ENCODE measurements at regions not wholly inside any gene's neighbourhood (a gene's known extent, or its start where the extent isn't known, plus 50 kb on each side); places are given as distances from the start of the nearest gene placed in this dataset.
"Not testable (repeated sequence)": the region's sequence is repeated elsewhere in the genome, so short reads cannot be mapped to it uniquely, and the experiment has no call there.

GRCh38 chr17:74134991-74135390 is 68.5 kb upstream of the RPL38 start:
- DNase-seq (ENCODE audit: low read depth in 2 of 2): no peak

- DNase-seq (ENCODE audit: low read depth in 2 of 2): no peak
These were observed 67.9 kb upstream of the RPL38 start for GRCh38 chr17:74135391-74136167.

- DNase-seq (ENCODE audit: low read depth in 2 of 2): no peak
These were observed 66.1 kb upstream of the RPL38 start for GRCh38 chr17:74137416-74137815.

- DNase-seq (ENCODE audit: low read depth in 2 of 2): no peak
These were observed 64.4 kb upstream of the RPL38 start for GRCh38 chr17:74139120-74139519.

GRCh38 chr17:74140282-74140681 is 63.2 kb upstream of the RPL38 start:
- DNase-seq (ENCODE audit: low read depth in 2 of 2): no peak

- DNase-seq (ENCODE audit: low read depth in 2 of 2): no peak
These were observed 61.9 kb upstream of the RPL38 start for GRCh38 chr17:74141612-74142011.

- not testable (repeated sequence) for DNase-seq (ENCODE audit: low read depth in 2 of 2)
These were observed 60.2 kb upstream of the RPL38 start for GRCh38 chr17:74143318-74143717.

GRCh38 chr17:74145756-74146155 is 57.7 kb upstream of the RPL38 start:
- no peak for DNase-seq (ENCODE audit: low read depth in 2 of 2)

- DNase-seq (ENCODE audit: low read depth in 2 of 2): no peak
These were observed 57.3 kb upstream of the RPL38 start for GRCh38 chr17:74146196-74146595.

- no peak for DNase-seq (ENCODE audit: low read depth in 2 of 2)
These were observed 56.2 kb upstream of the RPL38 start for GRCh38 chr17:74147056-74147835.

GRCh38 chr17:74147966-74148365 is 55.5 kb upstream of the RPL38 start:
- no peak for DNase-seq (ENCODE audit: low read depth in 2 of 2)

GRCh38 chr17:74148446-74148845 is 55.0 kb upstream of the RPL38 start:
- no peak for DNase-seq (ENCODE audit: low read depth in 2 of 2)

GRCh38 chr17:74148901-74149596 is 54.4 kb upstream of the RPL38 start:
- DNase-seq (ENCODE audit: low read depth in 2 of 2): no peak

- no peak for DNase-seq (ENCODE audit: low read depth in 2 of 2)
These were observed 53.7 kb upstream of the RPL38 start for GRCh38 chr17:74149597-74150427.

- no peak for DNase-seq (ENCODE audit: low read depth in 2 of 2)
These were observed 53.0 kb upstream of the RPL38 start for GRCh38 chr17:74150428-74151025.

- no peak for DNase-seq (ENCODE audit: low read depth in 2 of 2)
These were observed 51.7 kb upstream of the RPL38 start for GRCh38 chr17:74151551-74152315.

GRCh38 chr17:74152591-74153455 is 50.7 kb upstream of the RPL38 start:
- no peak for DNase-seq (ENCODE audit: low read depth in 2 of 2)

GRCh38 chr17:74153456-74153810 is 50.0 kb upstream of the RPL38 start:
- DNase-seq (ENCODE audit: low read depth in 2 of 2): no peak

All from stimulated activated CD4-positive, alpha-beta T cell treated with anti-CD3 and anti-CD28 coated beads, Interleukin-1b, Interleukin-23, amount 100 ng/mL, for 1 hour (primary cell).